HG03095 (cell line): ENCODE measurements at regions not wholly inside any gene's neighbourhood (a gene's known extent, or its start where the extent isn't known, plus 50 kb on each side); places are given as distances from the start of the nearest gene placed in this dataset.

Source experiments
- ATAC-seq: cut with Tn5 transposase; IDR thresholded peaks from one replicate; pipeline ENCODE4 v1.9.1; 2021; ENCODE audit warnings: moderate library complexity; ENCODE audit not compliant: unreplicated experiment

- no peak for ATAC-seq
Measured at GRCh38 chr13:63696055-63696454, 2280.4 kb upstream of the PCDH20 start.

- ATAC-seq: no peak
Measured at GRCh38 chr13:63693696-63694095, 2278.0 kb upstream of the PCDH20 start.

- ATAC-seq: no peak
Measured at GRCh38 chr13:63691474-63691873, 2275.8 kb upstream of the PCDH20 start.

GRCh38 chr13:63690672-63691071, 2275.0 kb upstream of the PCDH20 start:
- no peak for ATAC-seq

GRCh38 chr13:63684822-63685221, 2269.2 kb upstream of the PCDH20 start:
- ATAC-seq: no peak

- no peak for ATAC-seq
Measured at GRCh38 chr13:63680704-63681103, 2265.1 kb upstream of the PCDH20 start.

GRCh38 chr13:63671296-63671695, 2255.6 kb upstream of the PCDH20 start:
- no peak for ATAC-seq

- no peak for ATAC-seq
Measured at GRCh38 chr13:63651394-63651793, 2235.7 kb upstream of the PCDH20 start.

GRCh38 chr13:63643543-63643942, 2227.9 kb upstream of the PCDH20 start:
- no peak for ATAC-seq

GRCh38 chr13:63636316-63636993, 2220.8 kb upstream of the PCDH20 start:
- peak; percentile 61 for ATAC-seq

- ATAC-seq: no peak
Measured at GRCh38 chr13:63632321-63632720, 2216.7 kb upstream of the PCDH20 start.

GRCh38 chr13:63631006-63631405, 2215.4 kb upstream of the PCDH20 start:
- ATAC-seq: no peak

- ATAC-seq: no peak
Measured at GRCh38 chr13:63629591-63629990, 2213.9 kb upstream of the PCDH20 start.

GRCh38 chr13:63628310-63628709, 2212.7 kb upstream of the PCDH20 start:
- no peak for ATAC-seq

GRCh38 chr13:63625869-63626268, 2210.2 kb upstream of the PCDH20 start:
- ATAC-seq: no peak

- no peak for ATAC-seq
Measured at GRCh38 chr13:63614874-63615612, 2199.4 kb upstream of the PCDH20 start.

- no peak for ATAC-seq
Measured at GRCh38 chr13:63607153-63607552, 2191.5 kb upstream of the PCDH20 start.

GRCh38 chr13:63605962-63606361, 2190.3 kb upstream of the PCDH20 start:
- no peak for ATAC-seq

GRCh38 chr13:63605403-63605802, 2189.8 kb upstream of the PCDH20 start:
- no peak for ATAC-seq

- no peak for ATAC-seq
Measured at GRCh38 chr13:63595811-63596210, 2180.2 kb upstream of the PCDH20 start.

- ATAC-seq: no peak
Measured at GRCh38 chr13:63586467-63586866, 2170.8 kb upstream of the PCDH20 start.

- ATAC-seq: no peak
Measured at GRCh38 chr13:63578796-63579195, 2163.1 kb upstream of the PCDH20 start.

- no peak for ATAC-seq
Measured at GRCh38 chr13:63567031-63567430, 2151.4 kb upstream of the PCDH20 start.
